C4-2B (cell line): ENCODE measurements at regions not wholly inside any gene's neighbourhood (a gene's known extent, or its start where the extent isn't known, plus 50 kb on each side); places are given as distances from the start of the nearest gene placed in this dataset.
"Not testable (repeated sequence)": the region's sequence is repeated elsewhere in the genome, so short reads cannot be mapped to it uniquely, and the experiment has no call there.

ENCODE experiments used
- H3K27ac ChIP-seq: fragments of 450-650 bp; 2 replicates; pipeline ENCODE4 v1.5.1; 2017
- ZFX ChIP-seq: fragments of 450-650 bp; IDR thresholded peaks from 2 replicates; pipeline ENCODE4 v1.6.1; 2017
- TF ChIP-seq, protein P1 (sequence below): fragments of 450-650 bp; conservative IDR thresholded peaks from 2 replicates; pipeline ENCODE4 v1.5.1; 2017; ENCODE audit warnings: mild to moderate bottlenecking

DNA sequence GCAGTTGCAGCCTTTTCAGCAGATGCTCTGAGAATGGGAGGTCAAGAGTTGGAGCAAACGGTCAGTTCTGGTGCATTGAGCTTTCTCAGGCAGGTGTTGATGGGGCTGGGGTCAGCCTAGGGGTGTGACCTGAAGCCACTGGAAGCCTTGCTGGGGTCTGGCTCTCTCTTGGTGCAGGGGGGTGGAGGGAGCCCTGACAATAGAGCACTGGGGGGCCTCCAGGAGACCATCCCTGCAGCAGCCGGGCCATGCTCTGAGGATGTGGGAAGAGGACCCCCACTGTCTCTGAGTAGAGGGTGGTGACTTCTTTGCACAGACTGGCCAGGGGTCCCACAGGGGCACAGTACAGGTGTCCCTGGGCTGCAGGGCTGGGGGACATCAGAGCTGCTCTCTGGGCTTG lies 528.8 kb downstream of the GOLGA6L6 start:
- not testable (repeated sequence) for H3K27ac ChIP-seq

DNA sequence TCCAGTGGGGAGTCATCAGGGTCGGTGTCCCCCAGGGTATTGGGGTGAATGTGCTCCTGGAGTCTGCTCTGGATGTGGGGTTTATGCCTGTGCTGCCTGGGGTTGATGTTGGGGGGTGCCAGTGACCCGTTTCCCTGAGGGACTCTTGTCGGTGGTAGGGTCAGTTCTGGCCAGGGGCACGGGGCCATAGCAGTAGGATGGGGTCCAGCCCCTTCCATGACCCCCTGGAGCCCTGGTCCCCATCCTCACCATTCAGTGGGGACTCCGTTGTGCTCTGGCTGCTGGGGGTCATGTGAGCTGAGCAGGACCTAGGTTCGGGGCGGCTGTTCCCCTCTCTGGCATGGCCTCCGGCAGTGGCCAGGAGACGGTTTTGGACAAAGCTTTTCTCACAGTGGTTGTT lies 530.8 kb downstream of the GOLGA6L6 start:
- not testable (repeated sequence) for H3K27ac ChIP-seq

DNA sequence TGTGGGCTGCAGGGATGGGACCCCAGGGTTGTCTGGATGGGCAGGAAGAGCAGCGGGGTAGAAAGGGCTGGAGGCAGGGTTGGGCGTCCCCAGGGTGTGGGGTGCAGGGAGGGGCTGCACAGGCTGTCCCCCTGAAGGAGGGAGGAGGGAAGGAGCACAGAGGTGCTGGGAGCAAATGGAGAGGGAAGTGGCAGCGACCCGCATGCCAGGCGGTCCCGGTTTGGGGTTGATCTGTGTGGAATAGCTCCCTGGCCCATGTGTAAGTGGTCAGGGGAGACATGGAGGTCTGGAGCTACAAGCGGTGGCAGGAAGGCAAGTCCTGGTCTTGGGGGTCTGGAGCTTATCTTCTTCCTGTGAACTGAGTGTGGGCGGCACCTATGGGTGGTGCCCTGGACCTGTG lies 532.0 kb downstream of the GOLGA6L6 start:
- H3K27ac ChIP-seq, result not testable (repeated sequence)

DNA sequence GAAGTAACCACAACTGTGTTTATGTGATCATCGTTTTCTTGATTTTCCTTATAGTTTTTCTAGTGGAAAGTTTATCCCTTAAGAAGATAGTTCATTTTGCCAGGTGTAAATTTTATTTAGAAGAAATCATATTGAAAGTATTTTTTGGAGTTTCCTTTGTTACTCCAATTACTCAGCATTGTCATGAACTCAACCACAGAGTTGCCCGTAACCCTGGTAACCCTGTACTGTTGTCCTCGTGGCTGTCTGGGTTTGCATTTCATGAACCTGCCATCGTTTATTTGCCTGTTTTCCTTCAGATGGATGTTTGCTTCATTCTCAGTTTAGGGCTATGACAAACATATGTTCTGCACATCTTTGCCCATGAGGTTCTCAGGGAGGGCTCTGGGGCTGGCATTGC lies 534.3 kb downstream of the GOLGA6L6 start:
- not testable (repeated sequence) for H3K27ac ChIP-seq

DNA sequence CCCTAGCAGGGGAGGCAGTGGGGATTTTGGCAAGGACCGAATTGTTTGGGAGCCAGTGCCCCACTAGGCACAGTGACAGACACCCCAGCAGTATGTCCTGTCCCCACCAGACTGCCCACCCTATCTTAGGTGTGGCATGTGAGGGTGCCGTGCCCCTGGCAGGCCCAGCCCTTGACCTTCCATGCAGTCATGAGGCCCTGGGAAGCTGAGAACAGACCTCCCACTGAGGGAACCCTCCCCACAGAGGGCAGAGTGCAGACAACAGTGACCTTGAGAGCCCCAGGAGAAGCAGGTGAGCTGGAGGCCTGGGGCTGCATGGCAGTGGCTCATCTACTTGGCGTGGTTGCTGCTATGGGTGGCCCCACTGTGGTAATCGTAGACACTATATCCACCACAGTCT lies 538.1 kb downstream of the GOLGA6L6 start:
- H3K27ac ChIP-seq, result not testable (repeated sequence)

DNA sequence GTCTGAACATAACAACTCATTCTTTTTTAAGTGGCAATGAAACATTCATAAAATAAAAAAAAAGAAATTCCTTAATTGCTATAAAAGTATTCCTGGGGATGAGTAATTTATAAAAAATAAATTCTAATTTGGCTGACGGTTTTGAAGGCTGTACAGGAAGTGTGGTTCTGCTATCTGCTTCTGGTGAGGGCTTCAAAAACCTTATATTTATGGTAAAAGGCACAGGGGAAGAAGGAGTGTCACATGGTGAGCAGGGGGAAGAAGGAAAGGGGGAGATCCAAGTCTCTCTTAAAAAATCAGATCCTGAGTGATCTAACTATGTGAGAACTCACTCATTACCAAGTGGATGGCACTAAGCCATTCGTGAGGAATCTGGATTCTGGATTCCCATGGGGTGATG lies 539.0 kb downstream of the GOLGA6L6 start:
- not testable (repeated sequence) for H3K27ac ChIP-seq

DNA sequence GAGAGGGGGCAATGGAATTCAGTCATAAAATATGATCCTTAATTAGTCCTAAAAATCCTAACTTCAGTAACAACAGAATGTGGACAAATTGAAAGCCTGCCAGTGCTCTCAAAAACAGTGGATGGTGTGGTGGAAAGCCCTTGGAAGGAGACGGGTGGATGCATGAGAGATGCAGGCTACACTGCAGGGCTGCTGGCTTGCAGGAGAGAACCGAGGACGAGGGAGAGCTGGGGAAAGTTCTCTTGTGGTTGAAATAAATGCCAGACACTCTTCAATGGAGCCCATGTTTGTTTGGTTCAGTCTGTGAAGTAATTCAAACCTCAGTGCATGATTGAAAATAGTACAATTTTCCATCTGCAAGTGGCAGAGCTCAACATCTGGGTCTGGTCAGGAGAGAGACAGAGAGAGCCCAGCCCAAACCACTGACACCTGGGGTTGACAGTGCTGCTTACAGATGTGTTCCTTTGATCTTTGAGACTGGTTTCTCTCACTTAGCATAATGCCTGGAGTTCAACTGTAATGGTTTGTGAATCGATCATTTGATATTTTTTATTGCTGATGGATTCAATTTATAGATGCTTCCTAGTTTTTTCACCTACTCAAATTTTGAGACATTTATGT lies 544.9 kb downstream of the GOLGA6L6 start:
- H3K27ac ChIP-seq, result not testable (repeated sequence)

DNA sequence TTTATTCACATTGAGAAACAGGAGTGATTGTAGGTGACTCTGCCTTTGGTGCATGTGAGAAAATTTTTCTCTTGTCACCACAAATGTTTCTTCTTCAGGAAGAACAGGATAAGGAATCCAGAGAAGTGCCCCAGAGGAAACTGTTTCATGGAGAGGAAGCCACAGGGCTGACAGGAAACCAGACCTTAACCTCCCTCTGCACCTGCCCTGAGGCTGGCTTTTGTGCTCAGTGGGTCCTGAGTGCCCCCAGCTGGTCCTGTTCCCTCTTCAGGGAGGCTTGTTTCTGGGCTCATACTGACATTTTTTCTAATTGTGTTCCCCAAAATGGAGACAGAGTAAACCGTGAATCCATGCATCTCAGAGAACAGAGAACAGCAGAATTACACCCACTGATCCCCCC lies 546.3 kb downstream of the GOLGA6L6 start:
- not testable (repeated sequence) for H3K27ac ChIP-seq

DNA sequence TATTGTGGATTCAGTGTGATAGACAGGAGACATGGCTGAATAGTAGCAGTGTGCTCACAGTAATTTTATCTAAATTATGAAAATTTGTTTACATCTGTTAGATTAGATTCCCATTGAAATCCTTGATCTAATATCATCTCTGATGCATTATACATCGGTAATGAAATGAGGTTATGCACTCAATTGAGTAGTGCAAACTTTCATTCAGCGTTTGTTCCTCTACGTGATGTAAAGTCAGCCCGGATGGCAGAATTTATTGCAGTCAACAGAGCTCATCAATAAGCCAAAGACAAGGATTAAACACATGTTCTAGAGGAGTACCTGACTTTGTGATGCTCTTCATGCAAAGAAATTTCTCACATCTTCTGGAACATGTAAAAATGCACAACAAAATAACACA lies 549.2 kb downstream of the GOLGA6L6 start:
- TF ChIP-seq, protein P1, sequence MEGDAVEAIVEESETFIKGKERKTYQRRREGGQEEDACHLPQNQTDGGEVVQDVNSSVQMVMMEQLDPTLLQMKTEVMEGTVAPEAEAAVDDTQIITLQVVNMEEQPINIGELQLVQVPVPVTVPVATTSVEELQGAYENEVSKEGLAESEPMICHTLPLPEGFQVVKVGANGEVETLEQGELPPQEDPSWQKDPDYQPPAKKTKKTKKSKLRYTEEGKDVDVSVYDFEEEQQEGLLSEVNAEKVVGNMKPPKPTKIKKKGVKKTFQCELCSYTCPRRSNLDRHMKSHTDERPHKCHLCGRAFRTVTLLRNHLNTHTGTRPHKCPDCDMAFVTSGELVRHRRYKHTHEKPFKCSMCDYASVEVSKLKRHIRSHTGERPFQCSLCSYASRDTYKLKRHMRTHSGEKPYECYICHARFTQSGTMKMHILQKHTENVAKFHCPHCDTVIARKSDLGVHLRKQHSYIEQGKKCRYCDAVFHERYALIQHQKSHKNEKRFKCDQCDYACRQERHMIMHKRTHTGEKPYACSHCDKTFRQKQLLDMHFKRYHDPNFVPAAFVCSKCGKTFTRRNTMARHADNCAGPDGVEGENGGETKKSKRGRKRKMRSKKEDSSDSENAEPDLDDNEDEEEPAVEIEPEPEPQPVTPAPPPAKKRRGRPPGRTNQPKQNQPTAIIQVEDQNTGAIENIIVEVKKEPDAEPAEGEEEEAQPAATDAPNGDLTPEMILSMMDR, result no peak
- no peak for TF ChIP-seq ZFX
- no peak overlapping the region for H3K27ac ChIP-seq

DNA sequence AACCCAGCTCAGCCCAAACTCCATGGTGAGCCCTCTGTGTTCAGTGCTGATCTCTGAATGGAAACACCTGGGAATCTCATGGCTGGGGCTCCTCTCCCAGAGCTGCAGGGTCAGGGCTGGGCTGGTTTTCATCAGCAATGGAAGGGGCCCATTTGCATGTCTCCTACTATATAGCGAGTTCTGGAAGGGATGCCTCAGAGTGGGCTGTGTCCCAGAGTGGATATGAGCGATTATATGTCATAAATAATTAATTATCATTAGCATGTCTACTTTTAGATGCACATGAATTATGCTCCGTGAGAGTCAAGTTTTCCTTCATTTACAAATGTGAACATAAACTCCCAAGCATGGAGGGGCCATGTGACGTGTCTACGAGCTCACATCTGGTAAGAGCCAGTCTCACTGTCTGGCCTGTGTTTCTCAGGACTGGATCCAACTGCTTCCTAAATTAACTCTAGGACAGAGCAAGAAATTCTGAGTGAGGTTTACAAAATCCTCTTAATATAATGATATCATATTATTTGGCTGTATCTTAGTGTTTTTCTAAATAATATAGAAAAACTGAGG lies 553.4 kb downstream of the GOLGA6L6 start:
- no peak for TF ChIP-seq ZFX
- TF ChIP-seq, protein P1, result no peak
- no peak overlapping the region for H3K27ac ChIP-seq

DNA sequence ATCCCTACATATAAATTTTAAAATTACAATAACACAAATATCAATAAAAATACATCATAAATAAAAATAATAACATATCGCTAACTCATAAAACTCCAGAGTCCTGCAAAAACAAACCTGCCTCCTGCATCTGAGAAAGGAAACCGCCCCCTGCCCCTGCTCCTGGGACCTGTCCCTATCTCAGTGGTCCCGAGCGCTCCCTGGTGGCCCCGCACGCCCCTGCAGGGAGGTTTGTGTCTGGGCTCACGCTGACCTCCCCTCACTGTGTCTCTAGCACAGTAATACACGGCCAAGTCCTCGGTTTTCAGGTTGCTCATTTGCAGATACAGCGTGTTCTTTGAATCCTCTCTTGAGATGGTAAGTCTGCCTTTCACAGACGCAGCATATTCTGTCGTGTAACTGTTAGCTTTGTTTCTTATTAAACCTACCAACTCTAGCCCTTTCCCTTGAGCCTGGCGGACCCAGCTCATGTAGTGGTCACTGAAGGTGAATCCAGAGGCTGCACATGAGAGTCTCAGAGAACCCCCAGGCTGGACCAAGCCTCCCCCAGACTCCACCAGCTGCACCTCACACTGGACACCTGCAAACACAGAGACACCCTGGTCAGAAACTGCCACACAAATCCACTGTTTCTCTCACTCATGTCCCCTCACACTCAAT lies 554.1 kb downstream of the GOLGA6L6 start:
- TF ChIP-seq, protein P1, result peak; percentile 86
- TF ChIP-seq ZFX, result no peak
- H3K27ac ChIP-seq, result no peak overlapping the region

DNA sequence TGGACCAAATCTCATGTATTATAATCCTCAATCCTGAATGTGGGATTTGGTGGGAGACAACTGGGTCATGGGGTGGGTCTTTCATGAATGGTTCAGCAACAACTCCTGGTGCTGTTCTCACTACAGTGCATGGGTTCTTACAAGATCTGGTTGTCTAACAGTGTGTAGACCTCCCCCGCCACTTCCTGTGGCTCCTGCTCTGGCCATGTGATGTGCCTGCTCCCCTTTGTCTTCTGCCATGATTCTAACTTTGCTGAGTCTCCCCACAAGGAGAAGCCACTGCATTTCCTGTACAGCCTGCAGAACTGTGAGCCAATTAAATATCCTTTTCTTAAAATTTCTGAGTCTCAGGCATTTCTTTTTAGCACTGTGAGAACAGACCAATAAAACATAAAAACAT lies 557.5 kb downstream of the GOLGA6L6 start:
- TF ChIP-seq, protein P1, result no peak
- no peak for TF ChIP-seq ZFX
- no peak overlapping the region for H3K27ac ChIP-seq
